ENCODE measurements at regions not wholly inside any gene's neighbourhood (a gene's known extent, or its start where the extent isn't known, plus 50 kb on each side); places are given as distances from the start of the nearest gene placed in this dataset.
"Not testable (repeated sequence)": the region's sequence is repeated elsewhere in the genome, so short reads cannot be mapped to it uniquely, and the experiment has no call there.

DNA sequence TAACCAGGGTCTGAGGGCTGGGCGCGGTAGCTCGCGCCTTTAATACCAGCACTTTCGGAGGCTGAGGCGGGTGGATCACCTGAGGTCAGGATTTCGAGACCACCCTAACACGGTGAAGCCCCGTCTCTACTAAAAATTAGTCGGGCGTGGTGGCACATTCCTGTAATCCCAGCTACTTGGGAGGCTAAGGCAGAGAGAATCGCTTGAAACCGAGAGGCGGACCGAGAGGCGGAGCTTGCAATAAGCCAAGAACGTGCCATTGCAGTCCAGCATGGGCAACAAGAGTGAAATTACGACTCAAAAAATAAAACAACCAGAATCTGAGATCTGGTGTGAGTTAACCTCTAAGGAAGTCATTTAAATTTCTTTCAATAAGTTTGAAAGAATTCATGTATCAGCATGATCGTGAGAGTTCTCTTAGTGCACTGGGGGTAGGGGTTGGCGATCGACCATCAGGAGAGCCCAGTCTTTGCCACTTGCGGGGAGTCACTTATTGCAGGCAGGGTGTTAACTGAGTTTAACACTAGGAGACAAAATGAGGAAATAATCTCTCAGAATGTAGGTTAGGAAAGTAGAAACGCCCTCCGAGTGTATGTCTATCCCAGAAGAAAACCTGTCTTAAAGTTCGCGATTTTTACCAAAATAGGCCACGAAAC is 206.5 kb upstream of the ZNF184 start:
- Mint-ChIP-seq H3K4me1 (peaks cover 10% of the 10 kb centered on the region), H3K9me3 (peaks cover 23% of the 10 kb centered on the region), H3K4me3 (peak overlapping the region; percentile 23), H3K27me3 (peaks cover 76% of the 10 kb centered on the region), H3K36me3 (ENCODE audit: low read depth) (peaks cover 12% of the 10 kb centered on the region), H3K27ac (no peak overlapping the region)
- ATAC-seq (no peak), DNase-seq (no peak)

DNA sequence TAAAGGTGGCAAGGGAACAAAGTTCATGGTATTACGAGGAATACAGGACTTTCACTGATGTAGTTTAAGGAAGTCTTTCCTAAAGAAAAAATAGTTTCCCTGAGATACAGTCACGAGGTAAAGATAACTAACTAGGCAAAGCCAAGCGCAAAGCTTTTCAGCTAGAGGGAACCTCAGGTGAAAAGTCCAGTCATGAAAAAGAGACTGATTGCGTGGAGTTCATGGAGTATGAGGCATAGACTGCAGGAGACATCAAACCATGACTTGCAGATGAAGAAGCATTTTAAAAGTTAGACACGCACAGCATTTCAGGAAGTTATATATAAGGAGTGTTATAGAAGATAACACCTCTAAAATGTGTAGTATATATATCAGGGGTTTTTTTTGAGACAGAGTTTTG is 205.6 kb upstream of the ZNF184 start:
- H3K4me3 Mint-ChIP-seq: no peak overlapping the region
- H3K36me3 Mint-ChIP-seq (ENCODE audit: low read depth): peaks cover 12% of the 10 kb centered on the region

DNA sequence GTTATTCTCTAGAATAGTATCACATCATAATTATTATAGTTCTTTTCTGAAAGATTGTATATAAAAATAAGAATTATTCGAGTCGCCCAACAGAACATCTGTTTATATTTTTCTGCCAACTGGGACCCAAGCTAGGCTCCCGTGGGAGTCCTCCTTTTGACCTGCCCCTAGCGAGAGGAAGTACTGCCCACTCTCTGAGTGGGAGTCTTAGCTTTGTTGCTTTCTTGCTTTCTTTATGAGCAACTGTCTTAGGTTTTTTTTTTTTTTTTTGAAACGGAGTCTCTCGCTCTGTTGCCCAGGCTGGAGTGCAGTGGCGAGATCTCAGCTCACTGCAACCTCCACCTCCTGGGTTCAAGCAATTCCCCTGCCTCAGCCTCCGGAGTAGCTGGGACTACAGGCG is 202.0 kb upstream of the ZNF184 start:
- Mint-ChIP-seq H3K27ac (no peak overlapping the region), H3K27me3 (peaks cover 80% of the 10 kb centered on the region), H3K36me3 (ENCODE audit: low read depth) (peaks cover 2% of the 10 kb centered on the region), H3K9me3 (peaks cover 31% of the 10 kb centered on the region), H3K4me3 (no peak overlapping the region), H3K4me1 (peaks cover 25% of the 10 kb centered on the region)
- ATAC-seq (no peak), DNase-seq (no peak)

More for the DNA sequence above, 205.6 kb upstream of the ZNF184 start:
- ATAC-seq (no peak), DNase-seq (no peak)
- Mint-ChIP-seq H3K4me1 (peaks cover 10% of the 10 kb centered on the region), H3K9me3 (peaks cover 26% of the 10 kb centered on the region), H3K27ac (no peak overlapping the region), H3K27me3 (peaks cover 81% of the 10 kb centered on the region)

DNA sequence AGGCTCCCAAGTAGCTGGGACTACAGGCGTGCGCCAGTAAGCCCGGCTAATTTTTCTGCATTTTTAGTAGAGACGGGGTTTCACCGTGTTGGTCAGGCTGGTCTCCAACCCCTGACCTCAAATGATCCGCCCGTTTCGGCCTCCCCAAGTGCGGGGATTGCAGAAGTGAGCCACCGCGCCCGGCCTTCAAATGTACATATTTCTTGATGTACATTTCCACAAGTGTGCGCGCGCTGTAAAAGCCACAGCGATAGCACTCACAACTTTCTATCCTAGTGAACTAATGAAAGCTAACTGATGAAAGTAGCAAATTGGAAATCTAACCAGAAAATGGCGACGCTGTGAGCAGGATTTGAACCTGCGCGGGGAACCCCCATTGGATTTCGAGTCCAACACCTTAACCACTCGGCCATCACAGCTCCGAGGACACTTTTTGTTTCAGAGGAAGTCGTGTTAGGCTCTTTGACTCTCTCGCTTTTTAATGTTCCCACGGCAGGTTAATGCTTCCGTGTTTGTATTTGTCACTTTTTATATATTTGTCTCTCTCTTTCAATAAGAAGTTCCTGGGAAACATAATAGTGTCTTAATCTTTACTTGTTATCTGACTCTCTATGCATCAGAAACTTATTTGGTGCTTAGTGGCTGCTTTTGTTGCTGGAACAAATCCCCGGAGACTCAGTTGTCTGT is 199.4 kb upstream of the ZNF184 start:
- Mint-ChIP-seq H3K27me3 (peaks cover 82% of the 10 kb centered on the region), H3K36me3 (ENCODE audit: low read depth) (peaks cover 8% of the 10 kb centered on the region), H3K4me1 (peaks cover 45% of the 10 kb centered on the region), H3K4me3 (peak overlapping the region; percentile 66), H3K9me3 (peaks cover 27% of the 10 kb centered on the region), H3K27ac (peak overlapping the region; percentile 75)
- ATAC-seq (peak; percentile 76), DNase-seq (peak; percentile 51)

DNA sequence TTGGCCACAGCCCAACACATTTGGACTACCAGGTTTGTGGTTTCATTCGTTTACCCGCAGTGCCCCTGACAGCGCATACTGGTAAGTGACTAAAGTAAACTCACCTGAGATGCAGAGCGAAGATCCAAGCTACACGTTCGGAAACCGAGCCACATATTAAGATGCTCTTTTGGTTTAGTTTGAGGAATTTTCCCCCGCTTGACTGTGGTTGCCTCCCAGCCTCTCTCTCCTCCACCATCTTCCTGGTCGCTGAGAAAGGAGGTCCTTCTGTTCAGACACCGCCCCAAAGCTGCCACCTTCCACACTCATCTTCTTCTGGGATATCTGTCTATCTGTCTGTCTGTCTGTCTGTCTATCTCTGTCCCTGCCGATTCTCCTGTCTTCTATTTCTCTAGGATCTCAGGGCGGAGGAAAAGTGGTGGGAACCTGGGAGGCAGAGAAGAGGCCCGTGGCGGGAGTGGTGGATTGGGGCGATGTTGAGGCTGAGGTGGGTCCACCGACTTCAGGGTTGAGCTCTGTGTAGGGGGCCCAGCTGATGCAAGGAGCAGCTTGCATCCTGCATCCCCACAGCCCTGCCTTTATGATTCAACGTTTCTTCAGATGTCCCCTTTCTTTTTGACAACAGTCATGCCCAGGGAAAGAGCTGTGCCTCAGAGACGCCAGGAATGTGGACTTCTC is 196.9 kb upstream of the ZNF184 start:
- Mint-ChIP-seq H3K9me3 (peaks cover 30% of the 10 kb centered on the region), H3K4me1 (peaks cover 45% of the 10 kb centered on the region), H3K27ac (peak overlapping the region; percentile 86), H3K4me3 (peak overlapping the region; percentile 75), H3K36me3 (ENCODE audit: low read depth) (peaks cover 11% of the 10 kb centered on the region), H3K27me3 (peaks cover 88% of the 10 kb centered on the region)
- ATAC-seq: no peak
- DNase-seq: no peak

DNA sequence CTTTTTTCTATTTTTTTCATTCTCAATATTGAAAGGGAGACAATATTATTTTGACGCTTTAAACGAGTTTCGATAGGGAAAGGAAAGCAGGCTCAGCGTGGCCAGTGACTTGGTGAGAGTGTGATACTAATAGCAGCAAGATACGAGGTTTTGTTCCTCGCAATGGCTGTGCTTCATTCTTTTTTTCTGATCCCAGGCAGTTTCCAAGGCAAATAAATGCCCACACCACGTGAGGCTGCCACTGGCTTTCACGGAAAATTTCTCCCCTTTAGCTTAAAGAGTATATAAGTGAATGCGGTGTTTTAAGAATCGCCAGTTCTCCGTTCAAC is 196.4 kb upstream of the ZNF184 start:
- Mint-ChIP-seq H3K9me3 (peaks cover 30% of the 10 kb centered on the region), H3K4me3 (peak overlapping the region; percentile 75), H3K36me3 (ENCODE audit: low read depth) (peaks cover 11% of the 10 kb centered on the region), H3K4me1 (peaks cover 45% of the 10 kb centered on the region), H3K27ac (peak overlapping the region; percentile 86), H3K27me3 (peaks cover 86% of the 10 kb centered on the region)
- no peak for ATAC-seq
- DNase-seq: no peak

DNA sequence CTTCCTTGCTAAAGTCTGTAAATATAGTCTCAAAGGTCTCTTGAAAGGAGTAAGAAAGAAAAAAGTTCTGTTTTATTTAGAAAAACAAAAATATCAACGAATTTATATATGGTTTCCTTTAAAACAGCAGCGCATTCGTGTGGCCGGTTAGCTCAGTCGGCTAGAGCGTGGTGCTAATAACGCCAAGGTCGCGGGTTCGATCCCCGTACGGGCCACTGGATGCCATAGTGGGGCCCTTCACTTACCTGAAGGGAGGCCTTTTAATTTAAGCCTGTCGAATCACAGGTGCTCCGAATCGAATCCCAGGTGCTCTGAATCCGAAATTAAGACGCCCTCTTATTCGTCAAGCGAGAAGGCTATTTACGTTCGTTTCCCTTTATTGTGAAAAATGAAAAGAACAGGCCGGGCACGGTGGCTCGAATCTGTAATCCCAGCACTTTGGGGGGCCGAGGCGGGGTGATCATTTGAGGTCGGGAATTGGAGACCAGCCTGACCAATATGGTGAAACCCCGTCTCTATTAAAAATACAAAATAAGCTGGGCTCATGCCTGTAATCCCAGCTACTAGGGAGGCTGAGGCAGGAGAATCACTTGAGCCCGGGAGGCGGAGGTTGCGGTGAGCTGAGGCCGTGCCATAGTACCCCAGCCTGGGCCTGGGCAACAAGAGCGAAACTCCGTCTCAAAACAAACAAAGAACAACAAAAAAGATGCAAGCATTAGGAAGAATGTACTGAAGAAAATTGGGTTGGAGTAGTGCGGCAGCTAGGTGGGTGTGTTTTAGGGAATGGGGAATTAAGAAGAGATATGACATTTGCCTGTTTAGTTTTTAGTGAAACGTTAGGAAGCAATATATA is 195.8 kb upstream of the ZNF184 start:
- peaks cover 86% of the 10 kb centered on the region for H3K27me3 Mint-ChIP-seq
- H3K27ac Mint-ChIP-seq: peak overlapping the region; percentile 89

DNA sequence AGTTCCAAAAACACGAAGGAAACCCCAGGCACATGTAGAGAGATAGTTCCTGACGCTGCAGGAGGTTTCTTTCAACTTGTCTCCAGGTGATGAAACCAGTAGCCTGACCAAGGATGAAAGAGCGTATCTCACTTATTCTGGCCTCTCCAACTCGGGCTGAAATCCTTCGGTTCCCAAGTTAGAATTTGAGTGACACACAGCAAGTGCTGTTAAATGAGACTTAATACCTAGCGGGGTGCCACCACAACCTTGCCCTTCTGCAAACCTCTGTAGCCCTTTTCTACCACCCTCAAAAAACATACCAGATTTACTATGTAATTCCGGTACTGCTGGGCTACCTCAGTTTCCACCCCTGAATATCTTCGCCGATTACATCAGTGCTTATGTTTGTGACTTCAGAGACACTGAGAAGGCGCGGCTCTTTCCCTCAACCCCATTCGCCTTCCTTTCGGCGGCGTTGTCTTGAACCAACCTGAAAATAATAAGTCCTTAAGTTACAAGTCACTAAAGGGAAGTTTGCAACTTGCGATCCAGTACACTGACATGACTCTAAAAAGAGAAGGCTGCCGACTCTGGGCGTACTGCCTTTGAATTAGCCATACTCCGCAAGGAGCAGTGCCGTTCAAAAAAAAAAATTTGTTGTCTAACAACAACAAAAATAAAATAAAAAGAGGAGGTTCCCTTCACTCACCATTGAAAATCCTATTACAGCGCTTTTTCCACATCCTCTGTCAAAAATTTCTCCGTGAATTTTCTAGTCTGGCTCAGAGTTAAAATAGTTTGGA is 194.9 kb upstream of the ZNF184 start:
- Mint-ChIP-seq H3K36me3 (ENCODE audit: low read depth) (peaks cover 11% of the 10 kb centered on the region), H3K27me3 (peaks cover 84% of the 10 kb centered on the region), H3K4me3 (peak overlapping the region; percentile 75), H3K27ac (peak overlapping the region; percentile 89), H3K9me3 (peaks cover 24% of the 10 kb centered on the region), H3K4me1 (peaks cover 43% of the 10 kb centered on the region)
- ATAC-seq (no peak), DNase-seq (no peak)

More for the DNA sequence above, 195.8 kb upstream of the ZNF184 start:
- peaks cover 11% of the 10 kb centered on the region for H3K36me3 Mint-ChIP-seq (ENCODE audit: low read depth)
- H3K4me1 Mint-ChIP-seq: peaks cover 45% of the 10 kb centered on the region
- ATAC-seq (peak; percentile 74), DNase-seq (peak; percentile 78)
- peaks cover 30% of the 10 kb centered on the region for H3K9me3 Mint-ChIP-seq
- peak overlapping the region; percentile 75 for H3K4me3 Mint-ChIP-seq

DNA sequence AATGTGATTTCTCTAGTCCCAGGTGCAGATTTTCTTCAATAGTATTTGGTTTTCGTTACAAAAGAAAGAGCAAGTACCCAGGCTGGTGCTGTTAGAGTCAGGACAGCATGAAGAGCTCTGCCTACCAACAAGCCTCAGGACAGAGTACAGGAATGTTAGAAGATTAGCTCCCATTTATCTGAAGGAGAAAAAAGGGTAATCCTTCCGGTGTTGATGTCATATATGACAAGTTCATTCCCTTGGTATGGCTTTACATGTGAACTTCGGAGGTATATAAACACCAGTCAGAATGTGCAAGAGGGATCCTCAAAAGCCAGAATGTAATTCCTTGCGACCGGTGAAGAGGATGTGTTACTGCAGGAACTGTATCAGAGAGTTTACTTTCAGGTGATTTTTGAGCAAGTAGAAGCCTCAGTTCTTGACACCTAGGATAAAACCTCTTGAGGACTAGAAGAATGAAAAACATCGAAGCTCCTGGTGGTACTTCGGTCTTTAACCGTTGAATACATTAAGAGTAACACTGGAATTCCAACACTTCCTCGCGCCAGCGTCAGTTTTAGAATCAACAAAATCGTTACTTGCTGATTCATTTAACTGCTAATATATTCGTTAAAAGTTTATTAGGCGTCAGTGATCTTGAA is 194.2 kb upstream of the ZNF184 start:
- Mint-ChIP-seq H3K27me3 (peaks cover 83% of the 10 kb centered on the region), H3K9me3 (peaks cover 18% of the 10 kb centered on the region), H3K36me3 (ENCODE audit: low read depth) (peaks cover 11% of the 10 kb centered on the region), H3K27ac (no peak overlapping the region), H3K4me1 (peaks cover 37% of the 10 kb centered on the region), H3K4me3 (peak overlapping the region; percentile 75)
- ATAC-seq: no peak
- no peak for DNase-seq

DNA sequence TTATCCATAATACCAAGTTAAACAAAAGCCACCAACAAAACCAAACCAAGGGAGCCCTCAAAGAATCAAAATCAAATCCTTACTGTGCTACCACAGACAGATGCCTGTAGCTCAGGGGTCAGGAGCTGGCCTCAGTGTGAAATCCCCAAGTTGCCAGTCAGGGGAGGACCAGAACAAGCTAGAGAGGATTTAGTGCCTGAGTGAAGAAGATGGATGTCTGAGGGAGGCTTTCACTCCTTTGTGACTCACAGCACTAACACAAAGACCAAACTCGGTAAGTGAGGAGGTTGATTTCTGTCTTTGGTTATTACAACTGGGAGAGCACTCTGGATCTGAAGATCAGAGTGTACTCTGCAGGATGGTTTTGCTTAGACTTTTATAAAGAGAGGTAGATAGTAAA is 189.9 kb upstream of the ZNF184 start:
- H3K4me3 Mint-ChIP-seq: no peak overlapping the region

DNA sequence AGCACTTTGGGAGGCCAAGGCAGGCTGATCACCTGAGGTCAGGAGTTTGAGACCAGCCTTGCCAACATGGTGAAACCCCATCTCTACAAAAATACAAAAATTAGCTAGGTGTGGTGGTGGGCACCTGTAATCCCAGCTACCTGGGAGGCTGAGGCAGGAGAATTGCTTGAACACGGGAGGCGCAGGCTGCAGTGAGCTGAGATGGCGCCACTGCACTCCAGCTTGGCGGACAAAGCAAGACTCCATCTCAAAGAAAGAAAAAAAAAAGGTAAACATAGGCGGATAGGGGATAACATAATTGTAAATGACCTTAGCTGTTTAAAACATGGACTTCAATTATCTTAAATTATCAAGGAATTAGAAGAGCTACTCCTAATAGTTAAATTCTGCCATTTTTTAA is 189.3 kb upstream of the ZNF184 start:
- not testable (repeated sequence) for H3K27ac Mint-ChIP-seq; H3K4me3 Mint-ChIP-seq; DNase-seq; H3K9me3 Mint-ChIP-seq; H3K4me1 Mint-ChIP-seq; ATAC-seq; H3K36me3 Mint-ChIP-seq (ENCODE audit: low read depth)
- peaks cover 44% of the 10 kb centered on the region for H3K27me3 Mint-ChIP-seq

More for the DNA sequence above, 189.9 kb upstream of the ZNF184 start:
- peaks cover 3% of the 10 kb centered on the region for H3K36me3 Mint-ChIP-seq (ENCODE audit: low read depth)
- H3K4me1 Mint-ChIP-seq: peaks cover 4% of the 10 kb centered on the region
- H3K27ac Mint-ChIP-seq: no peak overlapping the region
- peaks cover 3% of the 10 kb centered on the region for H3K9me3 Mint-ChIP-seq
- ATAC-seq (no peak), DNase-seq (no peak)
- H3K27me3 Mint-ChIP-seq: peaks cover 48% of the 10 kb centered on the region

DNA sequence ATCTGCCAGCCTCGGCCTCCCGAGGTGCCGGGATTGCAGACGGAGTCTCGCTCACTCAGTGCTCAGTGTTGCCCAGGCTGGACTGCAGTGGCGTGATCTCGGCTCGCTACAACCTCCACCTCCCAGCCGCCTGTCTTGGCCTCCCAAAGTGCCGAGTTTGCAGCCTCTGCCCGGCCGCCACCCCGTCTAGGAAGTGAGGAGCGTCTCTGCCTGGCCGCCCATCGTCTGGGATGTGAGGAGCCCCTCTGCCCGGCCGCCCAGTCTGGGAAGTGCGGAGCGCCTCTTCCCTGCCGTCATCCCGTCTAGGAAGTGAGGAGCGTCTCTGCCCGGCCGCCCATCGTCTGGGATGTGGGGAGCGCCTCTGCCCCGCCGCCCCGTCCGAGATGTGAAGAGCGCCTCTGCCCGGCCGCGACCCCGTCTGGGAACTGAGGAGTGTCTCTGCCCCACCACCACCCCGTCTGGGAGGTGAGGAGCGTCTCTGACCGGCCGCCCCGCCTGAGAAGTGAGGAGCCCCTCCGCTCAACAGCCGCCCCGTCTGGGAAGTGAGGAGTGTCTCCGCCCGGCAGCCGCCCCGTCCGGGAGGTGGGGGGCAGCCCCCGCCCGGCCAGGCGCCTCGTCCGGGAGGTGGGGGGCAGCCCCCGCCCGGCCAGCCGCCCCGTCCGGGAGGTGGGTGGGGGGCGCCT is 180.4 kb upstream of the ZNF184 start:
- not testable (repeated sequence) for H3K4me1 Mint-ChIP-seq; H3K36me3 Mint-ChIP-seq (ENCODE audit: low read depth); H3K27ac Mint-ChIP-seq; ATAC-seq; H3K4me3 Mint-ChIP-seq; DNase-seq; H3K9me3 Mint-ChIP-seq
- peaks cover 52% of the 10 kb centered on the region for H3K27me3 Mint-ChIP-seq

DNA sequence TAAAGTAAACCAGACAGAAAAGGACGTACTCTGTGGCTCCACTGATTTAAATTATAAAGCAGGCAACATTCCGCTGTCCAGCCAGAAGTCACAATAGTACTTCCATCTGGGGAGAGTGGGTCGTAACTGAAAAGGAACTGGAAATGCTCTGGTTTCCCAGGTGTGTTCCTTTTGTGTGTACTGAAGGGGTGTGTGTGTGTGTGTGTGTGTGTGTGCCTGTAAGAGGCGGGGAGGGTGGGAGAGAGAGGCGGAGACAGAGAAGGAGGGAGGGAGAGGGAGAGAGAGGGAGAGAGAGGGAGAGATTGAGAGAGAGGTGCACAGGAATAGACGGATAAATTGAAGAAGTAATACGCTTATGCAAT is 178.4 kb upstream of the ZNF184 start:
- Mint-ChIP-seq H3K27ac (no peak overlapping the region), H3K4me3 (peak overlapping the region; percentile 64), H3K27me3 (peaks cover 56% of the 10 kb centered on the region), H3K9me3 (peaks cover 9% of the 10 kb centered on the region), H3K4me1 (peaks cover 4% of the 10 kb centered on the region), H3K36me3 (ENCODE audit: low read depth) (no peaks in the 10 kb centered on the region)
- no peak for DNase-seq
- ATAC-seq: no peak
